IMR-90 (cell line): ENCODE measurements at regions not wholly inside any gene's neighbourhood (a gene's known extent, or its start where the extent isn't known, plus 50 kb on each side); places are given as distances from the start of the nearest gene placed in this dataset.

ENCODE experiments used
- ATAC-seq: fragments of 200-7000 bp; cut with Tn5 transposase; 2 replicates; pipeline ENCODE4 v1.9.1; 2020; ENCODE audit warnings: low read depth, mild to moderate bottlenecking, moderate library complexity
- BruUV-seq: library from RNA; stranded (reverse); fragments of 400-500 nt; replicated peaks from 2 replicates; lab custom pipeline; 2021; lab: Mats Ljungman, UMichigan
- CTCF ChIA-PET: fragments of 300-600 bp; formaldehyde crosslinking; extraction: SDS; loops from one replicate; lab custom pipeline; 2021; ENCODE audit warnings: antibody characterized with exemption; lab: Yijun Ruan, JAX
- POLR2A ChIA-PET: fragments of 300-600 bp; sonication (Branson Sonifier 250); formaldehyde crosslinking; loops from one replicate; lab custom pipeline; 2022; ENCODE audit warnings: antibody characterized with exemption; ENCODE audit not compliant: unreplicated experiment; lab: Charles Lee
- DNase-seq: peaks from one replicate; pipeline ENCODE4 v3.0.0; 2013
- H2AFZ ChIP-seq: replicated peaks from 2 replicates; pipeline ENCODE3; 2013; ENCODE audit warnings: low read length, mild to moderate bottlenecking; ENCODE audit not compliant: poor library complexity
- H2AK5ac ChIP-seq: 2 replicates; pipeline ENCODE4 v1.6.1; 2013; ENCODE audit warnings: low read depth, low read length, inconsistent platforms
- H2AK9ac ChIP-seq: replicated peaks from 2 replicates; pipeline ENCODE3; 2013; ENCODE audit warnings: mild to moderate bottlenecking, low read depth, low read length, moderate library complexity; ENCODE audit not compliant: poor library complexity
- H2BK120ac ChIP-seq: 2 replicates; pipeline ENCODE4 v1.6.1; 2013; ENCODE audit warnings: low read depth, low read length, inconsistent platforms
- H2BK15ac ChIP-seq: 3 replicates; pipeline ENCODE4 v1.6.1; 2013; ENCODE audit warnings: low read depth, low read length, inconsistent platforms
- H2BK20ac ChIP-seq: 2 replicates; pipeline ENCODE4 v1.6.1; 2013; ENCODE audit warnings: low read depth, mild to moderate bottlenecking, inconsistent platforms, low read length, moderate library complexity
- H2BK5ac ChIP-seq: 2 replicates; pipeline ENCODE4 v1.6.1; 2013; ENCODE audit warnings: mild to moderate bottlenecking, low read depth, low read length, inconsistent platforms; ENCODE audit not compliant: poor library complexity, severe bottlenecking
- H3K14ac ChIP-seq: replicated peaks from 2 replicates; pipeline ENCODE4 v1.6.1; 2013; ENCODE audit warnings: low read depth, low read length, inconsistent platforms
- H3K18ac ChIP-seq: 2 replicates; pipeline ENCODE4 v1.6.1; 2013; ENCODE audit warnings: low read depth, low read length, control low read depth
- H3K23ac ChIP-seq: 2 replicates; pipeline ENCODE4 v1.6.1; 2013; ENCODE audit warnings: low read depth, low read length, inconsistent platforms
- H3K27ac ChIP-seq: 2 replicates; pipeline ENCODE4 v1.5.1; 2013; ENCODE audit warnings: mild to moderate bottlenecking, control low read depth, low read length; ENCODE audit not compliant: insufficient read depth
- H3K27me3 ChIP-seq: 2 replicates; pipeline ENCODE4 v1.6.1; 2013; ENCODE audit warnings: low read length; ENCODE audit not compliant: control insufficient read depth, insufficient read depth
- H3K36me3 ChIP-seq: 2 replicates; pipeline ENCODE4 v1.6.1; 2013; ENCODE audit warnings: low read length, mixed read lengths; ENCODE audit not compliant: control insufficient read depth, insufficient read depth
- H3K4ac ChIP-seq: 2 replicates; pipeline ENCODE4 v1.6.1; 2013; ENCODE audit warnings: low read depth, low read length, inconsistent platforms
- H3K4me1 ChIP-seq: 2 replicates; pipeline ENCODE4 v1.6.1; 2013; ENCODE audit warnings: low read length, mixed read lengths; ENCODE audit not compliant: control insufficient read depth, insufficient read depth
- H3K4me2 ChIP-seq: 2 replicates; pipeline ENCODE4 v1.6.1; 2013; ENCODE audit warnings: low read depth, mild to moderate bottlenecking, control low read depth, low read length, moderate library complexity
- H3K4me3 ChIP-seq: 2 replicates; pipeline ENCODE4 v1.5.1; 2013; ENCODE audit warnings: low read depth, mild to moderate bottlenecking, control low read depth, low read length, moderate library complexity; ENCODE audit not compliant: insufficient read depth
- H3K56ac ChIP-seq: 2 replicates; pipeline ENCODE4 v1.6.1; 2013; ENCODE audit warnings: low read length, inconsistent platforms; ENCODE audit not compliant: insufficient read depth; ENCODE audit errors: extremely low read depth
- H3K79me1 ChIP-seq, 2 experiments: 2 replicates each; pipeline ENCODE4 v1.6.1; 2013; ENCODE audit warnings: low read length in 2 of 2, inconsistent platforms in 1 of 2, low read depth in 1 of 2
- H3K9ac ChIP-seq: 2 replicates; pipeline ENCODE4 v1.6.1; 2013; ENCODE audit warnings: low read depth, low read length, control low read depth
- H3K9me1 ChIP-seq: 2 replicates; pipeline ENCODE4 v1.6.1; 2013; ENCODE audit warnings: low read length, inconsistent platforms; ENCODE audit not compliant: insufficient read depth
- H3K9me3 ChIP-seq: 2 replicates; pipeline ENCODE4 v1.6.1; 2013; ENCODE audit warnings: low read length; ENCODE audit not compliant: control insufficient read depth, insufficient read depth
- H4K20me1 ChIP-seq: 2 replicates; pipeline ENCODE4 v1.6.1; 2013; ENCODE audit warnings: low read length, inconsistent platforms; ENCODE audit not compliant: insufficient read depth
- H4K5ac ChIP-seq: 2 replicates; pipeline ENCODE4 v1.6.1; 2013; ENCODE audit warnings: mild to moderate bottlenecking, low read depth, low read length, control low read depth
- H4K8ac ChIP-seq, 2 experiments: 2 replicates each; pipeline ENCODE4 v1.6.1; 2013; ENCODE audit warnings: low read depth in 2 of 2, low read length in 2 of 2, control low read depth in 1 of 2, inconsistent platforms in 1 of 2
- H4K91ac ChIP-seq: 2 replicates; pipeline ENCODE4 v1.6.1; 2013; ENCODE audit warnings: low read depth, low read length, inconsistent platforms; ENCODE audit not compliant: insufficient read depth
- CEBPB ChIP-seq: IDR thresholded peaks from 2 replicates; pipeline ENCODE4 v1.6.1; 2012; ENCODE audit warnings: low read depth, low read length, improper control_type of control experiment
- CHD1 ChIP-seq: IDR thresholded peaks from 2 replicates; pipeline ENCODE4 v1.6.1; 2012; ENCODE audit warnings: low read depth, low read length, improper control_type of control experiment
- ELK1 ChIP-seq: fragments of 150-350 bp; IDR thresholded peaks from 2 replicates; pipeline ENCODE4 v1.6.1; 2016; ENCODE audit warnings: low read depth, mild to moderate bottlenecking, low read length, moderate library complexity, borderline replicate concordance
- MAFK ChIP-seq: IDR thresholded peaks from 2 replicates; pipeline ENCODE4 v1.6.1; 2012; ENCODE audit warnings: low read depth, low read length, improper control_type of control experiment
- RFX5 ChIP-seq: IDR thresholded peaks from 2 replicates; pipeline ENCODE4 v1.8.0; 2012; ENCODE audit warnings: low read depth, mild to moderate bottlenecking, low read length, moderate library complexity
- WGBS, 2 experiments: methylation state at CpG; one replicate each; pipeline versions ENCODE4 v1.1.5 to v1.1.7; 2013; ENCODE audit warnings: missing lambda C conversion rate in 2 of 2; ENCODE audit not compliant: insufficient read length in 1 of 2; ENCODE audit errors: extremely low coverage in 2 of 2; 5-methylcytosine and 5-hydroxymethylcytosine counted together
- dilution Hi-C: fragments of 300-500 bp; cut with HindIII; formaldehyde crosslinking; loops from one replicate; pipeline ENCODE4 v1.14.3; 2018; ENCODE audit warnings: low sequenced_read_pairs; ENCODE audit not compliant: unreplicated experiment
- in situ Hi-C: fragments of 300-500 bp; cut with MboI; formaldehyde crosslinking; loops from 3 replicates; pipeline ENCODE4 v1.14.3; 2019; ENCODE audit warnings: low sequenced_read_pairs, inconsistent platforms, mixed read lengths
- intact Hi-C: fragments of 100-400 bp; cut with micrococcal nuclease; formaldehyde crosslinking; loops from 2 replicates; pipeline ENCODE4 v1.10.0; 2022

DNA sequence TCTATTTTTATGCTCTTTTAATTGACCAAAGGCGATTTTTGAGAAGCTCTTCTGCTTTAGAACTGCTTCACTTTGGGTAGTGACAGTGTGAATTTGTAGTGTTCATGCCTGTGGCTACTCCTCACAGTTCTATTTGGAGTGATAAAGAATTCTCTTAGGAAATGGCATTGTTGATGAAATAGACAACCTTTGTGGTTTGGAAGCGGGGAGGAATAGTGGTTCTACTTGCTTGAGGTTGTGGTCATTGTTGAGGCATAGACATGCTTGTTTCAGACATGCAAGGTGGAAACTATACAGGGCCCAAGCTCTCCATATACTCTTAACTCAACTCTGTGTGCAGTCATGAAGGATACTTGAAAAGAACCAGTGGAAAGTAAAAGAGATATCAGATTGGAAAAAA is 481.1 kb upstream of the NEGR1 start:
- dilution Hi-C loops, result no loop called here
- Histone ChIP-seq H2AK9ac (no peak overlapping the region), H3K9me3 (peaks cover 3% of the 10 kb centered on the region), H4K5ac (no peak overlapping the region), H3K36me3 (no peaks in the 10 kb centered on the region), H4K20me1 (no peaks in the 10 kb centered on the region), H3K4ac (no peak overlapping the region), H3K14ac (no peak overlapping the region), H4K8ac (no peak overlapping the region), H2BK20ac (no peak overlapping the region), H3K23ac (no peak overlapping the region), H2AK5ac (no peak overlapping the region), H3K4me1 (no peaks in the 10 kb centered on the region), H3K27me3 (no peaks in the 10 kb centered on the region), H3K9me1 (no peaks in the 10 kb centered on the region), H2BK120ac (no peak overlapping the region), H2BK5ac (no peak overlapping the region), H3K79me1 (no peaks in the 10 kb centered on the region), H3K4me3 (no peak overlapping the region), H3K27ac (no peak overlapping the region), H2AFZ (no peak overlapping the region), H4K91ac (no peak overlapping the region), H3K18ac (no peak overlapping the region), H3K9ac (no peak overlapping the region), H3K56ac (no peak overlapping the region), H3K4me2 (no peak overlapping the region), H2BK15ac (no peak overlapping the region)
- in situ Hi-C loops, result no loop called here
- no peak for ATAC-seq
- ChIA-PET POLR2A (no interaction called here), CTCF (no interaction called here)
- TF ChIP-seq CHD1 (no peak), CEBPB (no peak), MAFK (no peak), RFX5 (no peak), ELK1 (no peak)
- intact Hi-C loops, result no loop called here
- no peak for DNase-seq
- no CpG with 5 or more reads among the region's 2 CpGs for WGBS, 2 experiments
- no TSS peak for BruUV-seq
